HEK293 (cell line): ENCODE measurements at regions not wholly inside any gene's neighbourhood (a gene's known extent, or its start where the extent isn't known, plus 50 kb on each side); places are given as distances from the start of the nearest gene placed in this dataset.

Experiments used
- CTCF ChIA-PET: fragments of 350-600 bp; formaldehyde crosslinking; extraction: SDS; loops from one replicate; lab custom pipeline; 2021; ENCODE audit warnings: antibody characterized with exemption; lab: Yijun Ruan, JAX
- POLR2A ChIA-PET: fragments of 300-600 bp; formaldehyde crosslinking; extraction: SDS; loops from one replicate; lab custom pipeline; 2020; ENCODE audit warnings: antibody characterized with exemption, inconsistent platforms; lab: Yijun Ruan, JAX
- H3K27ac ChIP-seq: fragments of 200-500 bp; sonication (Bioruptor generic); 2 replicates; pipeline ENCODE4 v1.5.1; 2014; ENCODE audit warnings: low read depth, low read length, control low read depth, inconsistent platforms; ENCODE audit errors: extremely low read depth
- H3K36me3 ChIP-seq, 2 experiments: fragments of 200-500 bp in 1 of 2; sonication (Bioruptor generic) in 1 of 2; 1 replicate in 1 of 2; 2 replicates in 1 of 2; pipeline ENCODE4 v1.5.1; 2014 to 2017; ENCODE audit warnings: inconsistent platforms in 2 of 2, low read length in 2 of 2; ENCODE audit not compliant: control insufficient read depth in 2 of 2, insufficient read depth in 1 of 2
- H3K4me1 ChIP-seq: fragments of 200-500 bp; sonication (Bioruptor generic); 2 replicates; pipeline ENCODE4 v1.5.1; 2014; ENCODE audit warnings: mild to moderate bottlenecking, low read length, inconsistent platforms; ENCODE audit not compliant: control insufficient read depth, insufficient read depth
- H3K4me3 ChIP-seq: 2 replicates; pipeline ENCODE4 v1.5.1; 2011; ENCODE audit warnings: low read depth, mild to moderate bottlenecking, control low read depth, low read length, moderate library complexity
- H3K9me3 ChIP-seq: fragments of 200-500 bp; sonication (Bioruptor generic); 2 replicates; pipeline ENCODE4 v1.5.1; 2014; ENCODE audit warnings: low read depth, low read length, inconsistent platforms; ENCODE audit not compliant: control insufficient read depth, insufficient read depth
- ELK4 ChIP-seq: IDR thresholded peaks from 2 replicates; pipeline ENCODE4 v1.6.1; 2011; ENCODE audit warnings: mild to moderate bottlenecking, low read depth, low read length, borderline replicate concordance
- MZF1 ChIP-seq: fragments of 450-650 bp; formaldehyde crosslinking; IDR thresholded peaks from 2 replicates; pipeline ENCODE4 v1.5.1; 2017; ENCODE audit warnings: missing biosample characterization, missing genetic modification characterization, borderline replicate concordance
- OVOL3 ChIP-seq: fragments of 450-650 bp; formaldehyde crosslinking; IDR thresholded peaks from 2 replicates; pipeline ENCODE4 v1.5.1; 2016; ENCODE audit warnings: missing biosample characterization, missing genetic modification characterization
- PRDM1 ChIP-seq: fragments of 450-650 bp; formaldehyde crosslinking; IDR thresholded peaks from 2 replicates; pipeline ENCODE4; 2016; ENCODE audit warnings: missing biosample characterization, missing genetic modification characterization
- PRDM10 ChIP-seq: fragments of 450-650 bp; formaldehyde crosslinking; IDR thresholded peaks from 2 replicates; pipeline ENCODE4 v1.5.1; 2016; ENCODE audit warnings: missing biosample characterization, missing genetic modification characterization
- SCRT1 ChIP-seq: fragments of 450-650 bp; formaldehyde crosslinking; IDR thresholded peaks from 2 replicates; pipeline ENCODE4 v1.5.1; 2016; ENCODE audit warnings: missing biosample characterization, missing genetic modification characterization, borderline replicate concordance
- SP3 ChIP-seq: fragments of 450-650 bp; formaldehyde crosslinking; IDR thresholded peaks from 2 replicates; pipeline ENCODE4 v1.5.1; 2016; ENCODE audit warnings: missing biosample characterization, missing genetic modification characterization
- SP7 ChIP-seq: fragments of 450-650 bp; formaldehyde crosslinking; IDR thresholded peaks from 2 replicates; pipeline ENCODE4 v1.5.1; 2016; ENCODE audit warnings: missing biosample characterization, missing genetic modification characterization
- YY1 ChIP-seq: fragments of 450-650 bp; formaldehyde crosslinking; IDR thresholded peaks from 2 replicates; pipeline ENCODE4 v1.5.1; 2018; ENCODE audit warnings: missing biosample characterization, missing genetic modification characterization
- ZBTB20 ChIP-seq: fragments of 450-650 bp; formaldehyde crosslinking; IDR thresholded peaks from 2 replicates; pipeline ENCODE4 v1.5.1; 2016; ENCODE audit warnings: missing biosample characterization, missing genetic modification characterization
- ZBTB26 ChIP-seq: fragments of 450-650 bp; formaldehyde crosslinking; optimal IDR thresholded peaks from 2 replicates; pipeline ENCODE3; 2016; ENCODE audit warnings: missing biosample characterization, mild to moderate bottlenecking, missing genetic modification characterization
- ZBTB48 ChIP-seq: fragments of 450-650 bp; formaldehyde crosslinking; IDR thresholded peaks from 2 replicates; pipeline ENCODE4 v1.5.1; 2016; ENCODE audit warnings: missing biosample characterization, missing genetic modification characterization
- ZBTB7A ChIP-seq: fragments of 450-650 bp; formaldehyde crosslinking; IDR thresholded peaks from 2 replicates; pipeline ENCODE4 v1.5.1; 2016; ENCODE audit warnings: low read depth, missing biosample characterization, missing genetic modification characterization
- ZFP3 ChIP-seq: fragments of 450-650 bp; formaldehyde crosslinking; IDR thresholded peaks from 2 replicates; pipeline ENCODE4 v1.5.1; 2016; ENCODE audit warnings: low read depth, missing biosample characterization, missing genetic modification characterization
- ZNF121 ChIP-seq: fragments of 450-650 bp; formaldehyde crosslinking; IDR thresholded peaks from 2 replicates; pipeline ENCODE4 v1.5.1; 2016; ENCODE audit warnings: missing biosample characterization, missing genetic modification characterization
- ZNF16 ChIP-seq: fragments of 450-650 bp; formaldehyde crosslinking; IDR thresholded peaks from 2 replicates; pipeline ENCODE4 v1.5.1; 2016; ENCODE audit warnings: low read depth, missing biosample characterization, missing genetic modification characterization
- ZNF175 ChIP-seq: fragments of 450-650 bp; formaldehyde crosslinking; IDR thresholded peaks from 2 replicates; pipeline ENCODE4 v1.5.1; 2016; ENCODE audit warnings: missing biosample characterization, missing genetic modification characterization
- ZNF394 ChIP-seq: fragments of 450-650 bp; formaldehyde crosslinking; IDR thresholded peaks from 2 replicates; pipeline ENCODE4 v1.5.1; 2016; ENCODE audit warnings: missing biosample characterization, missing genetic modification characterization, mild to moderate bottlenecking, moderate library complexity, borderline replicate concordance
- ZNF510 ChIP-seq: fragments of 450-650 bp; formaldehyde crosslinking; IDR thresholded peaks from 2 replicates; pipeline ENCODE4 v1.5.1; 2018; ENCODE audit warnings: mild to moderate bottlenecking, missing genetic modification characterization, missing biosample characterization; ENCODE audit not compliant: insufficient replicate concordance
- ZNF560 ChIP-seq: fragments of 450-650 bp; formaldehyde crosslinking; IDR thresholded peaks from 2 replicates; pipeline ENCODE4 v1.5.1; 2017; ENCODE audit warnings: missing biosample characterization, missing genetic modification characterization, borderline replicate concordance
- ZNF624 ChIP-seq: fragments of 450-650 bp; formaldehyde crosslinking; IDR thresholded peaks from 2 replicates; pipeline ENCODE4 v1.5.1; 2017; ENCODE audit warnings: missing biosample characterization, missing genetic modification characterization
- ZNF629 ChIP-seq: fragments of 450-650 bp; formaldehyde crosslinking; IDR thresholded peaks from 2 replicates; pipeline ENCODE4 v1.5.1; 2017; ENCODE audit warnings: missing biosample characterization, missing genetic modification characterization
- ZNF660 ChIP-seq: fragments of 450-650 bp; IDR thresholded peaks from 2 replicates; pipeline ENCODE4 v1.5.1; 2018; ENCODE audit warnings: missing biosample characterization, mild to moderate bottlenecking, missing genetic modification characterization
- ZNF677 ChIP-seq: fragments of 450-650 bp; IDR thresholded peaks from 2 replicates; pipeline ENCODE4 v1.5.0; 2018; ENCODE audit warnings: missing biosample characterization, mild to moderate bottlenecking, missing genetic modification characterization, moderate library complexity
- ZNF692 ChIP-seq: fragments of 450-650 bp; formaldehyde crosslinking; IDR thresholded peaks from 2 replicates; pipeline ENCODE4 v1.5.1; 2016; ENCODE audit warnings: missing biosample characterization, missing genetic modification characterization
- ZSCAN16 ChIP-seq: fragments of 450-650 bp; formaldehyde crosslinking; IDR thresholded peaks from 2 replicates; pipeline ENCODE4 v1.5.1; 2016; ENCODE audit warnings: missing biosample characterization, missing genetic modification characterization

- TF ChIP-seq ZBTB7A (no peak), ZNF16 (tag by site-specific recombination) (no peak), ZSCAN16 (tag by site-specific recombination) (no peak), ZBTB20 (tag by site-specific recombination) (no peak)
- TF ChIP-seq, all 188 proteins: peak for 0
These were observed 467.7 kb downstream of the NKX6-1 start (continued) for GRCh38 chr4:84031401-84031800.

- H3K9me3 ChIP-seq = no peaks in the 10 kb centered on the region
- no peak for TF ChIP-seq OVOL3 (tag by site-specific recombination)
- no peak for TF ChIP-seq ZBTB26 (tag by site-specific recombination)
- no peak for TF ChIP-seq SP7 (tag by site-specific recombination)
- TF ChIP-seq ZBTB48 (tag by site-specific recombination) = no peak
- TF ChIP-seq ZNF692 (tag by site-specific recombination) = no peak
- TF ChIP-seq ZNF629 (tag by site-specific recombination) = no peak
- TF ChIP-seq ZFP3 = no peak
- no peak for TF ChIP-seq ZNF677 (tag by site-specific recombination)
- no peak for TF ChIP-seq ZNF660 (tag by site-specific recombination)
- TF ChIP-seq PRDM1 (tag by site-specific recombination) = no peak
- no peak for TF ChIP-seq SP3 (tag by site-specific recombination)
- no peak for TF ChIP-seq ZNF560
- TF ChIP-seq ZNF510 (tag by site-specific recombination) = no peak
- no peak for TF ChIP-seq ZBTB7A
- H3K4me3 ChIP-seq = no peak overlapping the region
- H3K4me1 ChIP-seq = no peaks in the 10 kb centered on the region
- H3K27ac ChIP-seq = no peak overlapping the region
- peaks cover 0 to 8% of the 10 kb centered on the region in 2 experiments; a peak in 1 of 3 replicates for H3K36me3 ChIP-seq
- CTCF ChIA-PET = no interaction called here
- POLR2A ChIA-PET = no interaction called here
These were observed 470.8 kb downstream of the NKX6-1 start for GRCh38 chr4:84028340-84028739.

- H3K4me1 ChIP-seq = no peaks in the 10 kb centered on the region
- TF ChIP-seq ZNF624 (no peak), ZNF394 (tag by site-specific recombination) (no peak)
- no peak overlapping the region for H3K4me3 ChIP-seq
- peaks cover 0 to 8% of the 10 kb centered on the region in 2 experiments; a peak in 1 of 3 replicates for H3K36me3 ChIP-seq
- CTCF ChIA-PET = no interaction called here
- POLR2A ChIA-PET = no interaction called here
- no peak overlapping the region for H3K27ac ChIP-seq
- no peaks in the 10 kb centered on the region for H3K9me3 ChIP-seq
These were observed 474.7 kb downstream of the NKX6-1 start for GRCh38 chr4:84024405-84024804.

- no peak overlapping the region for H3K27ac ChIP-seq
- TF ChIP-seq ZNF121 (tag by site-specific recombination) (no peak), ZNF175 (tag by site-specific recombination) (no peak), ELK4 (no peak), YY1 (tag by site-specific recombination) (no peak), PRDM10 (tag by site-specific recombination) (no peak), SCRT1 (no peak), MZF1 (tag by site-specific recombination) (no peak)
- TF ChIP-seq, all 188 proteins: peak for 0
- H3K4me1 ChIP-seq = no peaks in the 10 kb centered on the region
- CTCF ChIA-PET = no interaction called here
- H3K4me3 ChIP-seq = no peak overlapping the region
- POLR2A ChIA-PET = no interaction called here
- H3K9me3 ChIP-seq = no peaks in the 10 kb centered on the region
- no peaks in the 10 kb centered on the region for H3K36me3 ChIP-seq
These were observed 476.5 kb downstream of the NKX6-1 start for GRCh38 chr4:84022564-84022963.
